HG03460 (cell line): ENCODE measurements at regions not wholly inside any gene's neighbourhood (a gene's known extent, or its start where the extent isn't known, plus 50 kb on each side); places are given as distances from the start of the nearest gene placed in this dataset.
"Not testable (repeated sequence)": the region's sequence is repeated elsewhere in the genome, so short reads cannot be mapped to it uniquely, and the experiment has no call there.

Source experiments
- ATAC-seq: cut with Tn5 transposase; IDR thresholded peaks from one replicate; pipeline ENCODE4 v1.9.1; 2021; ENCODE audit not compliant: unreplicated experiment

DNA sequence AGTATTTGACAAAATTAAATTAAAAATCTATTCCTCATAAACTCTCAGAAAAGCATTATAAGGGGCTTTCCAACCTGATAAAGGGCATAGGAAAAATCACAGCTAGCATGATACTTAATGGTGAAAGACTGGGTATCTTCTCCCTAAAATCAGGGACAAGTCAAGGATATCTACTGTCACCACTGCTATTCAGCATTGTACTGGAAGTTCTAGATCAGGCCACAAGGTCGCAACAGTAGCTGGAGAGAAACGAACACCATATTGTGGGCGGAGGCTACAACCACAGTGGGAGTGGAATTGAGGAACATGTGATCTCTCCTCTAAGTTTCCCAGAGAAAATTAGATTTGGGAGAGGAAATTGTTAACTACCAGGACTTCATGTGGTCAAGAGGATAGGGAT lies 70.0 kb upstream of the NAMPT start:
- no peak for ATAC-seq

GRCh38 chr7:106353944-106354343 lies 69.2 kb upstream of the NAMPT start:
- ATAC-seq, result no peak

DNA sequence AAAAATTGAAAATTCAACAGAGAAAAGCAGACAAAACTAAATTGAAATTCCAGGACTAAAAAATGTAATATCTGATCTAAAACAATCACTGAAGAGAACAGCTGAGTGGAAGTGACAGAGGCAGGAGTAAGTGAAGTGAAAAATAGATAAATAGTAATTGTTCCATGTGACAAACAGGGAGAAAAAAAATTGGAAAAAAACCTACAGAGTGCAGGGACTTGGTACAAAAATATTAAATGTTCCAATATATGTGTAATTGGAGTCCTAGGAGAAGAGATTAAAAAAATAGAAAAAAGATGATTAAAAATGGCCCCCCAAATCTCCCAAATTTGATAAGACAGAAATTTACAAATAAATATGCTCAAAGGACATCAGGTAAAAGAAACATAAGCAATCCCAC lies 63.4 kb upstream of the NAMPT start:
- ATAC-seq, result no peak

GRCh38 chr7:106347229-106347833 lies 62.5 kb upstream of the NAMPT start:
- ATAC-seq, result no peak

GRCh38 chr7:106346678-106347217 lies 62.0 kb upstream of the NAMPT start:
- peak; percentile 90 for ATAC-seq

GRCh38 chr7:106346167-106346677 lies 61.4 kb upstream of the NAMPT start:
- ATAC-seq, result no peak

GRCh38 chr7:106345421-106346166 lies 60.8 kb upstream of the NAMPT start:
- peak; percentile 40 for ATAC-seq

GRCh38 chr7:106344861-106345260 lies 60.1 kb upstream of the NAMPT start:
- ATAC-seq, result no peak

- ATAC-seq, result no peak
Measured at GRCh38 chr7:106344211-106344610, 59.4 kb upstream of the NAMPT start.

GRCh38 chr7:106342049-106342448 lies 57.3 kb upstream of the NAMPT start:
- not testable (repeated sequence) for ATAC-seq

- ATAC-seq, result not testable (repeated sequence)
Measured at GRCh38 chr7:106340247-106340596, 55.4 kb upstream of the NAMPT start.

- no peak for ATAC-seq
Measured at GRCh38 chr7:106339513-106340246, 54.9 kb upstream of the NAMPT start.

DNA sequence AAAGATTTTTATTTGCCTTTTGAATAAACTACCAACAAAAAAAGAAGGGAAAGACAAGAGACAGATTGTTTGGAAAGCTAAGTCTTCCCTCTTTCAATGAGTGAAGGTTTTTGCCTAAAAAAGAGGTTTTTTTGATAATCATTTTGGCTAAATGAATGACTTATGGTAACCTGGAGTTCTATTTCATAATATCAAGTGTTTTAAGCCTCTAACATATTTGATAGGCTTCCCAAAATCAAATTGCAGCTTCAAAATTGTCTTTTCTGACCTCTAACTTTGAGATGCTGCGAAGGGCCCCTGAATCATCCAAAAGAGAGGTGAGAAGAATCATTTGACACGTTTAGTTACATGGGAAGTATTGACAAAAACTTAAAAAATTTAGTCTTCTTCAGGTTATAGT lies 53.0 kb upstream of the NAMPT start:
- ATAC-seq, result no peak

DNA sequence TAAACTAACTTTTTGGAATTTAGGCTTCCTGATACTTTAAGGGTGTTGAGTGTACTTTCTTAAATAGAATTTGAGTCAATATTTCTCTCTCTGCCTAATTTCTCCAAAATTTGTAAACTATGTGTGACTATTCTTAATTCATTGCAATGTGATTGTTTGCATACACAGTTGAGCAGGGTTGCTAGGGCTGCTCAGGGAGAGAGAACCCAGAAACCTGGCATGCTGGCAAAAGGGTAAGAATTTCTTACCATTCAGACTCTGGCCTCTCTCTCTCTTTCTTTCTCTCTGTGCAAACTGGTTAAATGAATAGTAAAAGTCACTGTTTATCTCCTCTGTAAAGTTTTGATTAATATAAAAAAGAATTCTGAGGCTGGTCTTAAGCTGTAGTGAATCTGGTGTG lies 51.0 kb upstream of the NAMPT start:
- no peak for ATAC-seq
